HepG2 (cell line): ENCODE measurements at regions not wholly inside any gene's neighbourhood (a gene's known extent, or its start where the extent isn't known, plus 50 kb on each side); places are given as distances from the start of the nearest gene placed in this dataset.

Experiments used
- ATAC-seq: fragments of 200-7000 bp; cut with Tn5 transposase; 3 replicates; pipeline ENCODE4 v1.9.1; 2020; ENCODE audit warnings: mild to moderate bottlenecking, moderate library complexity
- BruUV-seq: library from RNA; stranded (reverse); fragments of 400-500 nt; replicated peaks from 2 replicates; lab custom pipeline; 2021; lab: Mats Ljungman, UMichigan
- CTCF ChIA-PET: fragments of 300-600 bp; formaldehyde crosslinking; extraction: SDS; loops from one replicate; lab custom pipeline; 2021; ENCODE audit warnings: low total read pairs, inconsistent platforms, low intra/inter-chr PET ratio; lab: Yijun Ruan, JAX
- POLR2A ChIA-PET: fragments of 350-600 bp; sonication (Branson Sonifier 250); formaldehyde crosslinking; loops from one replicate; lab custom pipeline; 2020; ENCODE audit warnings: antibody characterized with exemption, inconsistent platforms; lab: Yijun Ruan, JAX
- DNase-seq: peaks from one replicate; pipeline ENCODE4 v3.0.0-alpha.2; 2015; ENCODE audit warnings: low spot score
- FAIRE-seq: peaks from 3 replicates; lab custom pipeline; 2011; peaks lifted over from hg19 to GRCh38; lab: Jason Lieb, UNC
- H2AFZ ChIP-seq: one replicate; pipeline ENCODE4 v1.6.1; 2011; ENCODE audit warnings: low read length, inconsistent platforms
- H3K27ac ChIP-seq: fragments of 300-600 bp; 3 replicates; pipeline ENCODE4 v1.8.0; 2011; ENCODE audit warnings: mixed run types, mild to moderate bottlenecking, mixed read lengths, low read length, inconsistent platforms; ENCODE audit not compliant: insufficient read depth; ENCODE audit errors: extremely low read length
- H3K27me3 ChIP-seq, 2 experiments: fragments of 200-600 bp in 1 of 2; 2 replicates in 1 of 2; 3 replicates in 1 of 2; pipeline versions ENCODE4 v1.6.0 to v1.8.0; 2011; ENCODE audit warnings: low read length in 2 of 2, mild to moderate bottlenecking in 2 of 2, moderate library complexity in 2 of 2, inconsistent platforms in 1 of 2; ENCODE audit not compliant: insufficient read depth in 2 of 2, control insufficient read depth in 1 of 2
- H3K36me3 ChIP-seq, 2 experiments: fragments of 200-600 bp in 1 of 2; replicated peaks in 1 of 2; 2 replicates in 1 of 2; 3 replicates in 1 of 2; pipeline versions ENCODE4 v1.5.1 to v1.8.0; 2011; ENCODE audit warnings: low read length in 2 of 2, inconsistent platforms in 1 of 2; ENCODE audit not compliant: insufficient read depth in 2 of 2, control insufficient read depth in 1 of 2
- H3K4me1 ChIP-seq: 2 replicates; pipeline ENCODE4 v1.5.1; 2012; ENCODE audit warnings: low read length, inconsistent platforms; ENCODE audit not compliant: insufficient read depth
- H3K4me2 ChIP-seq: 2 replicates; pipeline ENCODE4 v1.6.0; 2011; ENCODE audit warnings: low read depth, low read length, inconsistent platforms
- H3K4me3 ChIP-seq, 3 experiments: fragments of 200-600 bp in 1 of 3; sonication (generic), shearing (Covaris generic) in 1 of 3; replicated peaks in 1 of 3; 2 replicates each; pipeline ENCODE4 v1.5.1; 2011 to 2016; ENCODE audit warnings: low read length in 3 of 3, inconsistent platforms in 2 of 3, low read depth in 2 of 3, mild to moderate bottlenecking in 2 of 3, control low read depth in 1 of 3, mixed read lengths in 1 of 3; ENCODE audit not compliant: insufficient read depth in 1 of 3
- H3K79me2 ChIP-seq: one replicate; pipeline ENCODE4 v1.6.1; 2011; ENCODE audit warnings: low read length, inconsistent platforms; ENCODE audit not compliant: insufficient read depth
- H3K9ac ChIP-seq: 2 replicates; pipeline ENCODE4 v1.6.0; 2011; ENCODE audit warnings: mild to moderate bottlenecking, low read depth, low read length, inconsistent platforms; ENCODE audit not compliant: insufficient read depth
- H3K9me3 ChIP-seq: 2 replicates; pipeline ENCODE4 v1.5.1; 2012; ENCODE audit warnings: mild to moderate bottlenecking, low read length
- H4K20me1 ChIP-seq: 2 replicates; pipeline ENCODE4 v1.6.0; 2011; ENCODE audit warnings: inconsistent platforms, mild to moderate bottlenecking, low read length, moderate library complexity; ENCODE audit not compliant: insufficient read depth
- BCL6 ChIP-seq: IDR thresholded peaks from 2 replicates; pipeline ENCODE4 v1.6.1; 2016; ENCODE audit warnings: missing genetic modification reagents, missing compliant biosample characterization
- BRD4 ChIP-seq: sonication (generic); formaldehyde crosslinking; IDR thresholded peaks from 2 replicates; pipeline ENCODE4 v1.4.0; 2020; ENCODE audit warnings: missing genetic modification reagents
- GTF2F1 ChIP-seq: fragments of 150-350 bp; IDR thresholded peaks from 2 replicates; pipeline ENCODE4 v1.6.1; 2014; ENCODE audit warnings: low read length
- SALL2 ChIP-seq: sonication (generic); formaldehyde crosslinking; IDR thresholded peaks from 2 replicates; pipeline ENCODE4 v1.8.1; 2023; ENCODE audit warnings: mild to moderate bottlenecking, missing genetic modification reagents, inconsistent platforms
- SIX1 ChIP-seq: sonication (generic); formaldehyde crosslinking; IDR thresholded peaks from 2 replicates; pipeline ENCODE4 v1.4.0; 2020; ENCODE audit warnings: missing genetic modification reagents, borderline replicate concordance
- SMARCC2 ChIP-seq: fragments of 450-650 bp; IDR thresholded peaks from 2 replicates; pipeline ENCODE4 v1.6.1; 2017; ENCODE audit warnings: antibody characterized with exemption, mild to moderate bottlenecking
- ZNF326 ChIP-seq: sonication (generic); formaldehyde crosslinking; IDR thresholded peaks from 2 replicates; pipeline ENCODE4 v1.4.0; 2020; ENCODE audit warnings: missing genetic modification reagents, borderline replicate concordance
- ZNF451 ChIP-seq: sonication (generic); formaldehyde crosslinking; IDR thresholded peaks from 2 replicates; pipeline ENCODE4 v1.5.0; 2020; ENCODE audit warnings: mild to moderate bottlenecking, missing genetic modification reagents
- ZNF547 ChIP-seq: sonication (generic); formaldehyde crosslinking; IDR thresholded peaks from 2 replicates; pipeline ENCODE4 v1.5.1; 2020; ENCODE audit warnings: mild to moderate bottlenecking, missing genetic modification reagents
- ZNF615 ChIP-seq: sonication (generic); formaldehyde crosslinking; IDR thresholded peaks from 2 replicates; pipeline ENCODE4 v1.5.0; 2020; ENCODE audit warnings: mild to moderate bottlenecking, missing genetic modification reagents, borderline replicate concordance
- ZNF770 ChIP-seq: sonication (generic); formaldehyde crosslinking; IDR thresholded peaks from 2 replicates; pipeline ENCODE4 v1.5.0; 2020; ENCODE audit warnings: mild to moderate bottlenecking, missing genetic modification reagents
- ZNF776 ChIP-seq: sonication (generic); formaldehyde crosslinking; IDR thresholded peaks from 2 replicates; pipeline ENCODE4 v1.4.0; 2020; ENCODE audit warnings: mild to moderate bottlenecking, missing genetic modification reagents
- WGBS: methylation state at CpG from one replicate; pipeline ENCODE4 v1.1.6; 2017; ENCODE audit warnings: low lambda C conversion rate; 5-methylcytosine and 5-hydroxymethylcytosine counted together
- in situ Hi-C: cut with HindIII; loops from 2 replicates; pipeline ENCODE4 v1.10.0; 2017; ENCODE audit warnings: low pct_unique_long_range_greater_than_20kb; ENCODE audit not compliant: extremely low pct_ligation_motif_present
- intact Hi-C: fragments of 100-400 bp; cut with micrococcal nuclease; formaldehyde crosslinking; loops from one replicate; pipeline ENCODE4 v1.10.0; 2022; ENCODE audit not compliant: unreplicated experiment
- TF ChIP-seq, protein P1 (sequence below): IDR thresholded peaks from 2 replicates; pipeline ENCODE4 v1.6.1; 2012; ENCODE audit warnings: low read depth, low read length, improper control_type of control experiment

DNA sequence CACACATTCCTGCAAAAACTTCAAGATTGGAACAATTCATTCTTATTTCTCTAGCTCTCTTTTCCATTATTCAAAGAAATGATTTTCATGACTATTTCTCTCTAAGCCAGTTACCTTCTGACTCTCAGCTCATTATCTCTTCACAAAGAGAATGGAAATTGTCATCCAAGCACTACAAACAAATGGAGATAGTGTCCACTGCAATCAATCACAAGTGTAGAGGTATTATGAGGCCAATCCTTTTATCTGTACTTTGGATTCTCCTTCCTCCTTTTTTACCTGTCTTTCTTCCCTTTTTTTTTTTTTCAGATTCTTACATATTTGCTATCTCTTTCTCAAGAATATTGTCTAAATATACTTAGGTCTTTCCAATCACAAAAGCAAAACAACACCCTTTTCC lies 497.7 kb upstream of the MEF2C start (continued):
- TF ChIP-seq ZNF770 = no peak
- TF ChIP-seq ZNF547 (CRISPR knock-in tag) = no peak
- TF ChIP-seq GTF2F1 = no peak
- TF ChIP-seq ZNF326 (CRISPR knock-in tag) = no peak

GRCh38 chr5:89377767-89378455 lies 494.9 kb upstream of the MEF2C start:
- Histone ChIP-seq H3K27me3 (no peaks in the 10 kb centered on the region), H3K4me2 (no peak overlapping the region), H3K79me2 (no peaks in the 10 kb centered on the region), H3K4me1 (no peaks in the 10 kb centered on the region), H3K27ac (no peak overlapping the region), H4K20me1 (no peaks in the 10 kb centered on the region), H3K36me3 (no peaks in the 10 kb centered on the region), H3K9ac (no peak overlapping the region), H3K4me3 (no peak overlapping the region), H2AFZ (no peak overlapping the region), H3K9me3 (no peaks in the 10 kb centered on the region)
- ATAC-seq = no peak
- POLR2A ChIA-PET = no interaction called here
- no TSS peak for BruUV-seq
- intact Hi-C loops (no loop called here), in situ Hi-C loops (no loop called here)
- 47% methylated on average over 13 of the region's 13 CpGs for WGBS
- CTCF ChIA-PET = no interaction called here
- FAIRE-seq = no peak
- no peak for DNase-seq
- no peak for TF ChIP-seq ZNF615 (CRISPR knock-in tag)
- TF ChIP-seq ZNF451 (CRISPR knock-in tag) = no peak
- no peak for TF ChIP-seq SIX1
- TF ChIP-seq SALL2 = no peak
- TF ChIP-seq ZNF776 (CRISPR knock-in tag) = no peak
- TF ChIP-seq, protein P1, sequence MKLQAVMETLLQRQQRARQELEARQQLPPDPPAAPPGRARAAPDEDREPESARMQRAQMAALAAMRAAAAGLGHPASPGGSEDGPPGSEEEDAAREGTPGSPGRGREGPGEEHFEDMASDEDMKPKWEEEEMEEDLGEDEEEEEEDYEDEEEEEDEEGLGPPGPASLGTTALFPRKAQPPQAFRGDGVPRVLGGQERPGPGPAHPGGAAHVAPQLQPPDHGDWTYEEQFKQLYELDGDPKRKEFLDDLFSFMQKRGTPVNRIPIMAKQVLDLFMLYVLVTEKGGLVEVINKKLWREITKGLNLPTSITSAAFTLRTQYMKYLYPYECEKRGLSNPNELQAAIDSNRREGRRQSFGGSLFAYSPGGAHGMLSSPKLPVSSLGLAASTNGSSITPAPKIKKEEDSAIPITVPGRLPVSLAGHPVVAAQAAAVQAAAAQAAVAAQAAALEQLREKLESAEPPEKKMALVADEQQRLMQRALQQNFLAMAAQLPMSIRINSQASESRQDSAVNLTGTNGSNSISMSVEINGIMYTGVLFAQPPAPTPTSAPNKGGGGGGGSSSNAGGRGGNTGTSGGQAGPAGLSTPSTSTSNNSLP = no peak
- no peak for TF ChIP-seq BRD4 (CRISPR knock-in tag)
- no peak for TF ChIP-seq BCL6 (CRISPR knock-in tag)
- no peak for TF ChIP-seq SMARCC2
